Progenitor cell of endocrine pancreas (in vitro differentiated cells): ENCODE measurements at regions not wholly inside any gene's neighbourhood (a gene's known extent, or its start where the extent isn't known, plus 50 kb on each side); places are given as distances from the start of the nearest gene placed in this dataset.

ENCODE experiments used
- DNase-seq: peaks from one replicate; pipeline ENCODE4 v3.0.0; 2021; ENCODE audit warnings: low spot score; ENCODE audit not compliant: unreplicated experiment
- H3K27ac Mint-ChIP-seq: 2 replicates; pipeline ENCODE4 v1.8.0; 2021; ENCODE audit warnings: mild to moderate bottlenecking, moderate library complexity, mixed read lengths
- H3K27me3 Mint-ChIP-seq: 2 replicates; pipeline ENCODE4 v1.8.0; 2021; ENCODE audit warnings: mixed read lengths
- H3K36me3 Mint-ChIP-seq: 2 replicates; pipeline ENCODE4 v1.8.0; 2022; ENCODE audit warnings: mixed read lengths; ENCODE audit not compliant: insufficient read depth
- H3K4me1 Mint-ChIP-seq: 2 replicates; pipeline ENCODE4 v1.8.0; 2021; ENCODE audit warnings: low read depth, mixed read lengths
- H3K4me3 Mint-ChIP-seq: 2 replicates; pipeline ENCODE4 v1.8.0; 2021; ENCODE audit warnings: low read depth, mild to moderate bottlenecking, moderate library complexity, mixed read lengths
- H3K9me3 Mint-ChIP-seq: 2 replicates; pipeline ENCODE4 v1.8.0; 2021; ENCODE audit warnings: low read depth, mixed read lengths
- CTCF ChIP-seq: fragments of 200-600 bp; sonication (generic); IDR thresholded peaks from one replicate; pipeline ENCODE4 v1.5.0; 2021; ENCODE audit warnings: antibody characterized with exemption, mild to moderate bottlenecking; ENCODE audit not compliant: unreplicated experiment

- H3K9me3 Mint-ChIP-seq: no peaks in the 10 kb centered on the region
- peaks cover 3% of the 10 kb centered on the region for H3K4me1 Mint-ChIP-seq
- no peak for DNase-seq
- H3K36me3 Mint-ChIP-seq: no peaks in the 10 kb centered on the region
- H3K4me3 Mint-ChIP-seq: no peak overlapping the region
- H3K27ac Mint-ChIP-seq: no peak overlapping the region
- TF ChIP-seq CTCF: no peak
- no peaks in the 10 kb centered on the region for H3K27me3 Mint-ChIP-seq
Observed at GRCh38 chr2:14747447-14747846, 114.9 kb downstream of the LRATD1 start.

GRCh38 chr2:14749884-14750283, 117.4 kb downstream of the LRATD1 start:
- Mint-ChIP-seq H3K27me3 (no peaks in the 10 kb centered on the region), H3K9me3 (no peaks in the 10 kb centered on the region), H3K27ac (no peak overlapping the region), H3K4me1 (no peaks in the 10 kb centered on the region), H3K36me3 (no peaks in the 10 kb centered on the region), H3K4me3 (no peak overlapping the region)
- no peak for TF ChIP-seq CTCF
- DNase-seq: no peak

DNA sequence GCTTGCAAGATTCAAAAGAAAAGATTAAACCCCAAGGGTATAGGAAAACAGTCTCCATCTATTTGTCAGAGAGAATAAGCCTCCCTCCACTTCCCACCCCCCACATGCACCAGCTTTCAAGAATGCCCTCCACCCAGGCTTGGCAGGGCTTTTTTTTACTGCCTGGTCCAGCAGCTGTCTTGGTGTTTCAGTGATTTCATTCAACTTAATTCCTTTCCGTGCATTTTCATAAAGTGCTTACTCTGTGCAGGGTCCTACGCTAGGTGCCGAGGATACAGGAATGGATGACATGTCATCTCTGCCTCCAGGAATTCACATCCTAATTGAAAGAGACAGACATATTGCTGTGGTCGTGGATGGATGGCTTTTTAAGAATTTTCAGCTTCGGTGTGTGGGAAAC, 117.9 kb downstream of the LRATD1 start:
- Mint-ChIP-seq H3K27me3 (no peaks in the 10 kb centered on the region), H3K36me3 (no peaks in the 10 kb centered on the region), H3K27ac (no peak overlapping the region), H3K4me3 (no peak overlapping the region), H3K4me1 (no peaks in the 10 kb centered on the region), H3K9me3 (no peaks in the 10 kb centered on the region)
- DNase-seq: no peak
- no peak for TF ChIP-seq CTCF

DNA sequence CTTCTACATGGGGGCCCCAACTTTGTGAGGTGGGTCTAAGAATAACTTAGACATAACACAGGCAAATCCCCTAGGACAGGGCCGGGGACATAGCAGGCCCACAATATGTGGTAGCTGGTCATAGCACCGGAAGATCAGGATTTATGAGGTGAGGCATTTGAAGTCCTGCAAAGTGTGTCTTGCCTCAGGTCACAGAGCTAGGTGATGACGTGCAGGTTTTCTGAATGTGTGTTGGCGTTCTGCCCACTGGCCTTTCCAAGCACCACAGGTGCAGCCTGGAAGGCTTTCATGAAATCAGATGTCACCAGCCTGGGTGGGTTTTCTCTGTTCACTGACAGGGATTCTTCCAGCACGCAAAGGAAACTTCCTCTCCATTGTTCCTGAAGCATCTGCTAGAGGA, 119.1 kb downstream of the LRATD1 start:
- H3K9me3 Mint-ChIP-seq: no peaks in the 10 kb centered on the region
- DNase-seq: no peak
- no peaks in the 10 kb centered on the region for H3K27me3 Mint-ChIP-seq
- TF ChIP-seq CTCF: no peak
- peaks cover 2% of the 10 kb centered on the region for H3K4me1 Mint-ChIP-seq
- no peak overlapping the region for H3K27ac Mint-ChIP-seq
- no peak overlapping the region for H3K4me3 Mint-ChIP-seq
- no peaks in the 10 kb centered on the region for H3K36me3 Mint-ChIP-seq

DNA sequence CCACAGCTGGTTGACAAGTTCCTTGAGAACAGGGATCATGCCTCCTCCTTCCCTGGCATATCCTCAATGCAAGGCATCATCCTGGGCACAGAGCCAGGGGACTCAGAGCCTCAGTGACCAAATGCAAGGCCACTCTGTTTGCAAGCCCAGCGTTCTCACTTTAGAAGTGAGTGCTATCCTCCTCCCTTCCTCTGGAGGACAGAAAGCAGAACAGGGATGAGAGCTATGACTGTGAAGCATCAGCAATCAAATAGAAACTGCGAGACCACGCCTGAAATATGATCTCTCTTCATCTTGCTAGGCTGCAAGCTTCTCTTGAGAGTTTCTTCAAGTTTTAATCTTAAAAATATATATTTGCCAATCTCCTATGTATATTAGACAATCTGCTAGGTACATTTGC, 119.8 kb downstream of the LRATD1 start:
- Mint-ChIP-seq H3K36me3 (no peaks in the 10 kb centered on the region), H3K4me1 (peaks cover 3% of the 10 kb centered on the region), H3K9me3 (no peaks in the 10 kb centered on the region), H3K27me3 (no peaks in the 10 kb centered on the region), H3K4me3 (no peak overlapping the region), H3K27ac (no peak overlapping the region)
- no peak for TF ChIP-seq CTCF
- no peak for DNase-seq
